ENCODE measurements at regions not wholly inside any gene's neighbourhood (a gene's known extent, or its start where the extent isn't known, plus 50 kb on each side); places are given as distances from the start of the nearest gene placed in this dataset.

- Histone ChIP-seq H3K36me3 (ENCODE audit: control insufficient read depth in 4 of 4, insufficient read depth in 3 of 4, low read depth in 1 of 4, low read length in 3 of 4) (no peaks in the 10 kb centered on the region), H3K4me3 (ENCODE audit: low read depth in 1 of 3, low read length in 3 of 3) (no peak overlapping the region), H3K9me3 (ENCODE audit: control insufficient read depth in 4 of 4, low read length in 3 of 4) (no peaks in the 10 kb centered on the region), H3K27me3 (ENCODE audit: control insufficient read depth in 4 of 4, insufficient read depth in 4 of 4, low read length in 3 of 4) (no peaks in the 10 kb centered on the region), H3K4me1 (ENCODE audit: control insufficient read depth in 4 of 4, insufficient read depth in 4 of 4, low read length in 3 of 4) (no peaks in the 10 kb centered on the region), H3K27ac (ENCODE audit: low read depth in 1 of 2, low read length in 2 of 2) (no peak overlapping the region), H3K9ac (ENCODE audit: low read depth in 1 of 2, low read length in 2 of 2) (no peak overlapping the region)
- WGBS, result 84% methylated on average over 7 of the region's 7 CpGs
- TF ChIP-seq ATF3 (IDR thresholded peaks at IDR 0.05), result no peak
- no peak for TF ChIP-seq REST (IDR thresholded peaks at IDR 0.05)
- TF ChIP-seq MAX (IDR thresholded peaks at IDR 0.05), result no peak
- TF ChIP-seq CTCF (IDR thresholded peaks at IDR 0.05; ENCODE audit: low read depth, low read length, missing input control), result no peak
- TF ChIP-seq JUND (IDR thresholded peaks at IDR 0.05), result no peak
- TF ChIP-seq SP1 (IDR thresholded peaks at IDR 0.05), result no peak
- no peak for TF ChIP-seq YY1 (IDR thresholded peaks at IDR 0.05)
- TF ChIP-seq TAF1 (conservative IDR thresholded peaks at IDR 0.05), result no peak
- TF ChIP-seq GABPA (IDR thresholded peaks at IDR 0.05 in 1 of 2, conservative IDR thresholded peaks at IDR 0.05 in 1 of 2), result no peak
- TF ChIP-seq RAD21 (IDR thresholded peaks at IDR 0.05), result no peak
- no peak for DNase-seq (ENCODE audit: low spot score)
Measured at GRCh38 chr13:80250213-80250810, 90.6 kb downstream of the SPRY2 start.

- TF ChIP-seq FOXA1 (IDR thresholded peaks at IDR 0.05), result no peak
Measured at GRCh38 chr13:80249516-80250212, 91.3 kb downstream of the SPRY2 start.

More at GRCh38 chr13:80249516-80250212, 91.3 kb downstream of the SPRY2 start:
- Histone ChIP-seq H3K36me3 (ENCODE audit: control insufficient read depth in 4 of 4, insufficient read depth in 3 of 4, low read depth in 1 of 4, low read length in 3 of 4) (no peaks in the 10 kb centered on the region), H3K4me3 (ENCODE audit: low read depth in 1 of 3, low read length in 3 of 3) (no peak overlapping the region), H3K27me3 (ENCODE audit: control insufficient read depth in 4 of 4, insufficient read depth in 4 of 4, low read length in 3 of 4) (no peaks in the 10 kb centered on the region), H3K4me1 (ENCODE audit: control insufficient read depth in 4 of 4, insufficient read depth in 4 of 4, low read length in 3 of 4) (no peaks in the 10 kb centered on the region), H3K9me3 (ENCODE audit: control insufficient read depth in 4 of 4, low read length in 3 of 4) (no peaks in the 10 kb centered on the region), H3K27ac (ENCODE audit: low read depth in 1 of 2, low read length in 2 of 2) (no peak overlapping the region), H3K9ac (ENCODE audit: low read depth in 1 of 2, low read length in 2 of 2) (no peak overlapping the region)
- WGBS, result 68% methylated on average over 1 of the region's 1 CpG
- no peak for DNase-seq (ENCODE audit: low spot score)

Data from liver (tissue), 8 donors.